Gastrocnemius medialis (tissue), 4 donors: ENCODE measurements at regions not wholly inside any gene's neighbourhood (a gene's known extent, or its start where the extent isn't known, plus 50 kb on each side); places are given as distances from the start of the nearest gene placed in this dataset.

Source experiments
- POLR2A ChIP-seq, 2 donors: fragments of 450-650 bp; IDR thresholded peaks; one replicate each; pipeline ENCODE4 v1.6.1; 2017; ENCODE audit warnings: antibody characterized with exemption in 2 of 2, mild to moderate bottlenecking in 2 of 2, moderate library complexity in 2 of 2
- TF ChIP-seq, protein P1 (sequence below), 5 experiments: fragments of 450-650 bp in 3 of 5; fragments of 200-600 bp in 2 of 5; sonication (generic) in 2 of 5; IDR thresholded peaks in 4 of 5; conservative IDR thresholded peaks in 1 of 5; 1 replicate in 4 of 5; 2 replicates in 1 of 5; pipeline ENCODE4 v1.5.1; 2016 to 2019; ENCODE audit warnings: antibody characterized with exemption in 5 of 5, mild to moderate bottlenecking in 3 of 5, moderate library complexity in 3 of 5

DNA sequence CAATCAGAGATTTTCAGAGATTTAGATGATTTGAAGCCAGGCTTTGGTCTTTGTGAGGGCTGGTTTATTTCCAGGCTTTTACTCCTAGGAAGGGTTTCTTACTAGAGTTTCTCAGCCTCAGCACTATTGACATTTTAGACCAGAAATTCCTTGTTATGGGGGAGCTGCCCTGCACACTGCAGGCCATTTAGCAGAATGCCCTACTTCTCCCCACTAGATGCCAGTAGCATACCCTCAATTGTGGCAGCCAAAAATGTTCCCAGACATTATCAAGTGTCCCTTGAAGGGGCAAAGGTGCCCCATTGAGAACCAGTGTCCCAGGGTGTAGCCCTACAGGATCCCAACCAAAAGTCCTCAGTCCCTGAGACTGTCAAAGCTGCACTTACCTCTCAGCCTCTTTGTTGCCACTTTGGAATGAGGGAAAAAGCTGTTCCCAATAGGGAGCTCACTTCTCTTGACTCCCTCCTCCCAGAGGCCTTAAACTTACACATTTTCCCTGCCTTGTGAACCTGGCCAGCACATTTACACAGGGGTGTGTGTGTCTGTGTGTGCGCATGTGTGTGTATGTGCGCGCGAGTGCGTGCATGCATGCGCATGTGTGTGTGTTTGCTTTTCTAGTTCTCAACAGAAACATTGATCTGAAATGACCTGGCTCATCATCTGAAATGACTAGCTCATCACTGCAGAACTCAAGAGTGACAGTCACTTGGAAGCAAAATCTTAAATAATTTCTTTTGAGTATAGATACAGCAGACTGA, 231.4 kb downstream of the QDPR start:
- TF ChIP-seq, protein P1, sequence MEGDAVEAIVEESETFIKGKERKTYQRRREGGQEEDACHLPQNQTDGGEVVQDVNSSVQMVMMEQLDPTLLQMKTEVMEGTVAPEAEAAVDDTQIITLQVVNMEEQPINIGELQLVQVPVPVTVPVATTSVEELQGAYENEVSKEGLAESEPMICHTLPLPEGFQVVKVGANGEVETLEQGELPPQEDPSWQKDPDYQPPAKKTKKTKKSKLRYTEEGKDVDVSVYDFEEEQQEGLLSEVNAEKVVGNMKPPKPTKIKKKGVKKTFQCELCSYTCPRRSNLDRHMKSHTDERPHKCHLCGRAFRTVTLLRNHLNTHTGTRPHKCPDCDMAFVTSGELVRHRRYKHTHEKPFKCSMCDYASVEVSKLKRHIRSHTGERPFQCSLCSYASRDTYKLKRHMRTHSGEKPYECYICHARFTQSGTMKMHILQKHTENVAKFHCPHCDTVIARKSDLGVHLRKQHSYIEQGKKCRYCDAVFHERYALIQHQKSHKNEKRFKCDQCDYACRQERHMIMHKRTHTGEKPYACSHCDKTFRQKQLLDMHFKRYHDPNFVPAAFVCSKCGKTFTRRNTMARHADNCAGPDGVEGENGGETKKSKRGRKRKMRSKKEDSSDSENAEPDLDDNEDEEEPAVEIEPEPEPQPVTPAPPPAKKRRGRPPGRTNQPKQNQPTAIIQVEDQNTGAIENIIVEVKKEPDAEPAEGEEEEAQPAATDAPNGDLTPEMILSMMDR (IDR thresholded peaks at IDR 0.05 in 4 of 5, conservative IDR thresholded peaks at IDR 0.05 in 1 of 5), result no peak
- no peak for TF ChIP-seq POLR2A (IDR thresholded peaks at IDR 0.05)
